Stimulated activated CD4-positive, alpha-beta T cell treated with anti-CD3 and anti-CD28 coated beads, Interleukin-1b, Interleukin-23, amount 100 ng/mL, for 24 hours (primary cell): ENCODE measurements at regions not wholly inside any gene's neighbourhood (a gene's known extent, or its start where the extent isn't known, plus 50 kb on each side); places are given as distances from the start of the nearest gene placed in this dataset.
"Not testable (repeated sequence)": the region's sequence is repeated elsewhere in the genome, so short reads cannot be mapped to it uniquely, and the experiment has no call there.

Experiments
- DNase-seq, 4 experiments: peaks; one replicate each; pipeline ENCODE4 v3.0.0-alpha.2; 2020; ENCODE audit warnings: low read depth in 4 of 4, low spot score in 1 of 4

GRCh38 chr4:117135634-117136354 is 50.4 kb upstream of the TRAM1L1 start:
- no peak for DNase-seq

- no peak for DNase-seq
These were observed 51.8 kb upstream of the TRAM1L1 start for GRCh38 chr4:117137145-117137544.

GRCh38 chr4:117138732-117139131 is 53.4 kb upstream of the TRAM1L1 start:
- DNase-seq = not testable (repeated sequence)

GRCh38 chr4:117154251-117154650 is 68.9 kb upstream of the TRAM1L1 start:
- no peak for DNase-seq

- DNase-seq = no peak
These were observed 71.4 kb upstream of the TRAM1L1 start for GRCh38 chr4:117156806-117157205.

- no peak for DNase-seq
These were observed 72.0 kb upstream of the TRAM1L1 start for GRCh38 chr4:117157360-117157759.

- DNase-seq = no peak
These were observed 77.6 kb upstream of the TRAM1L1 start for GRCh38 chr4:117162976-117163375.

- DNase-seq = no peak
These were observed 79.0 kb upstream of the TRAM1L1 start for GRCh38 chr4:117164338-117164737.

GRCh38 chr4:117175369-117175768 is 90.0 kb upstream of the TRAM1L1 start:
- DNase-seq = not testable (repeated sequence)

GRCh38 chr4:117203231-117203630 is 117.9 kb upstream of the TRAM1L1 start:
- DNase-seq = no peak

GRCh38 chr4:117210551-117210950 is 125.2 kb upstream of the TRAM1L1 start:
- no peak for DNase-seq

- no peak for DNase-seq
These were observed 138.9 kb upstream of the TRAM1L1 start for GRCh38 chr4:117224256-117224655.

- no peak for DNase-seq
These were observed 140.1 kb upstream of the TRAM1L1 start for GRCh38 chr4:117225471-117225870.

- no peak for DNase-seq
These were observed 142.5 kb upstream of the TRAM1L1 start for GRCh38 chr4:117227925-117228324.

- no peak for DNase-seq
These were observed 154.1 kb upstream of the TRAM1L1 start for GRCh38 chr4:117239434-117239833.

- DNase-seq = no peak
These were observed 164.0 kb upstream of the TRAM1L1 start for GRCh38 chr4:117249333-117249732.

- DNase-seq = no peak
These were observed 178.7 kb upstream of the TRAM1L1 start for GRCh38 chr4:117264072-117264471.

GRCh38 chr4:117267317-117267716 is 181.9 kb upstream of the TRAM1L1 start:
- DNase-seq = no peak

- DNase-seq = no peak
These were observed 199.4 kb upstream of the TRAM1L1 start for GRCh38 chr4:117284736-117285135.

- DNase-seq = no peak
These were observed 208.4 kb upstream of the TRAM1L1 start for GRCh38 chr4:117293784-117294183.

GRCh38 chr4:117302226-117302625 is 216.8 kb upstream of the TRAM1L1 start:
- DNase-seq = no peak

- no peak for DNase-seq
These were observed 225.8 kb upstream of the TRAM1L1 start for GRCh38 chr4:117311215-117311614.

GRCh38 chr4:117311989-117312388 is 226.6 kb upstream of the TRAM1L1 start:
- DNase-seq = no peak
